Endometrium (tissue), 2 donors: ENCODE measurements at regions not wholly inside any gene's neighbourhood (a gene's known extent, or its start where the extent isn't known, plus 50 kb on each side); places are given as distances from the start of the nearest gene placed in this dataset.

Experiments
- FAIRE-seq: peaks from 2 replicates; lab custom pipeline; 2012; peaks lifted over from hg19 to GRCh38; lab: Jason Lieb, UNC
- donor health status: control.
- donor health status: control.

GRCh38 chr16:73527187-73527586 is 479.3 kb upstream of the ZFHX3 start:
- FAIRE-seq: no peak

- FAIRE-seq: no peak
Measured at GRCh38 chr16:73526011-73526804, 478.3 kb upstream of the ZFHX3 start.

GRCh38 chr16:73523209-73523608 is 475.3 kb upstream of the ZFHX3 start:
- FAIRE-seq: no peak

DNA sequence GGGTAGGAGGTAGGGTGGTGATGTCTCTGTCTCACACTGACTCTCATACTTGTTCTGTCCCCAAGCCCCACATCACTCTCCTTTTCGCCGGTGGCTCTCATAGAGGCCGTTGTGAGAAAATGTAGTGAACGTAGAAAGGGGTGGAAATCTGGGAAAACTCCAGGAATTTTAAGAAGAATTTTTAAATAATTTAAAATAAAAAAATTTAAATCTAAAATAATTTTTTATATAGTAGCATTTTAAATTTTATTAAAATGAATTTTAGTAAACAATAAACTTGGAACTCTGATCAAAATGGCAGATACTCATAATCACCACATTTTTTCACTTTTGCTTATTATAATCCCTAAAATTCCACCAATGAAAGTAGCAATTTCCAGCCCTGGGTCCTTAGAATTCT is 473.6 kb upstream of the ZFHX3 start:
- FAIRE-seq: no peak

GRCh38 chr16:73515616-73516015 is 467.7 kb upstream of the ZFHX3 start:
- no peak for FAIRE-seq

- no peak for FAIRE-seq
Measured at GRCh38 chr16:73510852-73511251, 462.9 kb upstream of the ZFHX3 start.

DNA sequence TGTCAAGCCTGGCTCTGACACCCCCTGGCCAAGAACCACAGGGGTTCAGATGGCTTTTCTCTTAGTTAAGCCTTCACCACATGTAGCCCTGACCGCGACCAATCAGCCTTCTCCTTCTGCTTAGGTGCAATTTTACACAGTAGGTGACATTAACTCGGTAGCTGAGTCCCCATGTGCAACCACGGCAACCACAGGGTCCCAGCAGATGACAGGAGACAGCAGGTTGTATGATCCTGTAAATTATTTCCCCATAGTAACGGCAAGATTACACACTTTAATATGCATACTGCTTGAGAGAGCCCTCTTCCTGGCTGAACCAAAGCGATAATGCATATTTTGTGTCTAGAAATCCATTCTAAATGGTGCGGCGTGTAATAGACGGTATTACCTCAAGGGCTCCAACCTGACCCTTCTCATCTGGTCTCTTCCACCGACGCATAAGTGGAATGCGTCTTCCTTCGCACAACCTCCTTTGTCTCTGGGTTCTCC is 458.7 kb upstream of the ZFHX3 start:
- FAIRE-seq: no peak

GRCh38 chr16:73505577-73505976 is 457.6 kb upstream of the ZFHX3 start:
- no peak for FAIRE-seq

GRCh38 chr16:73504591-73505575 is 457.0 kb upstream of the ZFHX3 start:
- no peak for FAIRE-seq

DNA sequence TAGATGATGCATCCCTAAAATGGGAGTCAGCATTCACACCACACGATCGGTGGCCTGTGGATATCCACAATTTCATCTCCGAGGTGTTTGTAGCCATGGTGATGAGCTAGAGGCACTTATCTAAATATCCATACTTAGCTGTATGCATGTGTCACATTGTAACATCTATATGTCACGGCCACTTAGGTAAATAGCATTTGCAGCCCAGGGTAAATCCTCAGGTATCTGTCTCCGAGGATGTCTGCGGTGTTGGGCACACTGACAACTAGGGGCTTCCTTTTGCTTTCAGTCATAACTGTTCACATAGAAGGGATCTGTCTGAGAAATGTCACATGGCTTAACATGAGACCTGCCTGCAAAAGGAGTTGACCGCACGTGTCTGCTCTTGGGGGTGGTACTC is 455.2 kb upstream of the ZFHX3 start:
- no peak for FAIRE-seq

DNA sequence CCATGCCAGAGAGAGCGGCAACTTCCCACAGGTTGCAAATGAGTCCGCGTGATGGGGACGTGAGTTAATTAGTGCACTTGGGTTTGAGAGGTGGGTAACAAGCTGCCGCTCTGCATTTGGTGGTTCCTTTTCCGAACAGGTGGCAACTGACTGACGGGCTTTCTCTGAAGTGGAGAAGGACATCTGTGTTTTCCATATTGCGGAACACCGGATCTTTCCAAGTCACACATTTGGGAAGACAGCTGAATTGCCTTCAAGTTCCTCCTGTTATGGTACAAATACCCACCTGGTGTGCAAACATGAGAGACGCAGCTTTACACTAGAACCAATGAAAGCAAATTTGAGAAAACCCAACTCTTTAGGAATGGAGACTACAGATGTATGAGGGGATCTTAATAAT is 451.3 kb upstream of the ZFHX3 start:
- FAIRE-seq: no peak

DNA sequence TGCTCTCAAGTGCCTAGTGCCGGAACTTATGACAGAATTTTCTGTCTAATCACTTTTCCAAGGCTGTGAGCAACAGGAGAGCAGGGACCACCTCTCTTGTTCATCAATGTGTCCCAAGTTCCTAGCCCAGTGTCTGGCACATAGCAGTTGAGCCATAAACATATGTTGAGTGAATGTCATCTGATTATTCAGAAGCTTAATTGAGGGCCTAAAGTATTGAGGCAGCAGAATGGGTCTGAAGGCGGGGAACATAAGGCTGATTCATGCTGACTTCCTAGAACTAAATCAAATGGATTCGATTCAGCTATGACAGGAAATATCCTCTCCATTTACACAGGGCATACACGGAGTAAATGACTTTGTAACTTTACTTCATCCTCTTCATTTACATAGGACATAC is 438.0 kb upstream of the ZFHX3 start:
- no peak for FAIRE-seq

DNA sequence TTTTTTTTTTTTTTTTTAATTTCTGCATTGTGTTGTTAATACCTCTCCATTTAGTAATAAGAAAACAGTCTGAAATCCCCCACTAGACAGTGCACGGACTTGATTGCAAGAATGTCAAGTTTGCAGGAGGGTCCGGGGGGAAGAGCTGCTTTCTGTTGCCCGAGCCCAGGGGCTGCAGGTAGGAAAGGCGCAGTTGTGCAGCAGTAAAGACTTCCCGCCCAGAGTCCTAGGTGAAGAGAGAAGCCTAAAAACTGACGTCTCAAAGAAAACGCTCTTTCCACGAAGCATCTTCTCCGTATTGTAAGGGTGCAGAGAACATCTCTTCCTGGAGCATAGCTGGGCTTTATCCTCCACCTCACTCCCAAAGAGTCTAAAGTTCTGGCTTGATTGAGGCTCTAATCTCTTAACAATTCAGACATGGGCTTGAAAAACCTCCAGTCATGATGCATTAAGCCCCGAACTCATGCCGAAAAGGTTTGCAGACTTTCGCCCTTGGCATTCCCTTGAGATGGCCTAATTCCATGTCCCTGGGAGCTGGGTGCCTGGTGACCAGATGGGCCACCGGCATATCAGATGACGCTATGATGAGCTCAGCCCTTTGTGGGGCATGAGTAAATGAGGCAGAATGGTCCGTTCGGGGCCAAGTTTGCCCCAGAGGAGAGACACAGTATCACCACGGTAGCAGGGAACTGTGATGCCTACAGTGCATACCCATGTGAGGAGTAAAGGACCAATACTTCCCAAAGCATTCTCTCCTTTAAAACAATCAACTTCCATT is 436.2 kb upstream of the ZFHX3 start:
- FAIRE-seq: no peak

DNA sequence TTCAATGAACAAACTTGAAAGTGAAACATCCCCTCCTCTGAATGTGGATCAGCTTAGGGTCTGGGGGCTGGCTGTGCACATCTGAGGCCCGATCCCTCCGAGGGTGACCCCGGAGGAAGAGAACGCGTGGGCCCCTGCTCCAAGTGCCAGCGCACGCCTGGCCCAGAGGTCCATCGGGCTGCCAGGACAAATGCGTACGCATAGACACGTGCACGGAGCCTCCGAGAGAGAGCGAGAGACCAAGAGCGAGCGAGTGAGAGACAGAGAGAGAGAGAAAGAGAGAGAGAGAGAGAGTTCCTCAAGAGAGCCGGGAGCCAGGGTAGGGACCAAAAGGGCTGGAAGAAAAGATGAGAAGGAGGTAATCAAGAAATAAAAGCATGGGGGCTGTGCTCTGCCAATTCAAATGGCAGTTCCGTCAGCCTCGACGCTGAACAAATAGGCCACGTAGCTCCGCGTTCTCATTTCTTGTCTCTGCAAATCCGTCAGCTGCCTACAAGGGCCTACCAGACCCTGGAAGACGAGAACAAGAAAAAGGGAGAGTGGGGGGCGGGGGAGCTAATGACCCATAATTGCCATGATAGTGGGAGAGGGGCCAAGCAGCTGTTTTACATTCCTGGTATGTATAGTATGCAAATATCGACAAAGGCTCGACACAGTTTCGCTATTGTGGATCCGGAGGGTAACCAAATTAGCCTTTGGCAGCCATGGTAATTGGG is 435.3 kb upstream of the ZFHX3 start:
- FAIRE-seq: no peak

DNA sequence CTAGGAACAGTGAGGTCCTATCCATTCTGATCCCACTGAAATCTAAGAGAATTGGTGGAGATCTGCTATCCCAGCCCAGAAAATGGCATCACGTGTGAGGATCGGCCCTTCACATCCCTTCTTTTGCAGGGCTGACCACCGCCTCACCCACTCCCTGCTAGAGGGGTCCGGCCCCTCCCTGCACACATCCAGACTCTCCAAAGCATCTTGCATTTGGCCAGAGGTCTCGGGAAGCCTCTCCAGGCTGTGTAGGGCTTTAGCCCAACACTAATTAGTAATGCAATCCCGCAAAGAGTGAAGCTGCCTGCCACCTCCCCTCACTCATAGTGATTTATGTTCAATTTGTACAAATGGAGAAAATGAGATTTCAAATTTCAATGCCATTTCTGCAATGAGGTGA is 434.4 kb upstream of the ZFHX3 start:
- no peak for FAIRE-seq

GRCh38 chr16:73480381-73480780 is 432.5 kb upstream of the ZFHX3 start:
- FAIRE-seq: no peak

DNA sequence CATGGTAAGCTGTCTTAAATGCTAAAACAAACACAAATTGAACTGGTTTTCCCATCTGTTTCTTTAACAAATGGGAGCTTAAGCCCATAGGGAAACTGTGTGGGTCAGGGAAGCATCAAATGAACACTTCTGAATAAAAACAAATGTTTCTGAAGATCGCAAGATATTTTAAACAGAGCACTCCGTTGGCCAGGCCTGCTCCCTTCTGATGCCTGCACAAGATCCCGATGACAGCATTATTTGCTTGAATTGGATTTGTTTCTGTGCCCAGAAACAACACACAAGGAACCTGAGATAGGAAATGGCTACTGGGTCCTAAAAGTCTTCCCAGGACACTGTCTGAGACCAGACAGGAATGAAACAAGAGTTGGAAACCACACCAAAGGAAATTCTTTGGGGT is 425.8 kb upstream of the ZFHX3 start:
- FAIRE-seq: peak; percentile 77

DNA sequence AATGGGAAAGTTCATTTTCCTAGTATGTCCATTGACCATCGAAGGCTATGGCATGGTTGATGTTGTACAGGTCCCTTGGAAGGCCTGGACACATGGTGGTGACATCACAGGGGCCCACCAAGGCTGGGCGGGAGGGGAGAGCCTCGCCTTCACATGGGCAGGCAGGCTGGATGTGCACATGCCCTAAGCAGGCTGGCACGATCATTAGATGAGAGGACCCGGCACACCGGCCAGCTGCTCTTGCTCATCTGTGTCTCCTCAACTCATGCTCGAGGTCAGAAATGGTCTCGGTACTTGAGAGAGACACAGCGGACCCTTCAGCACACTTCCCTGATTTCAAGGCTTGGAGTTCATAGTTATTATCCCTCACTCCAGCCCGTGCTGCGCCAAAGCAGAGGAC is 416.9 kb upstream of the ZFHX3 start:
- no peak for FAIRE-seq

DNA sequence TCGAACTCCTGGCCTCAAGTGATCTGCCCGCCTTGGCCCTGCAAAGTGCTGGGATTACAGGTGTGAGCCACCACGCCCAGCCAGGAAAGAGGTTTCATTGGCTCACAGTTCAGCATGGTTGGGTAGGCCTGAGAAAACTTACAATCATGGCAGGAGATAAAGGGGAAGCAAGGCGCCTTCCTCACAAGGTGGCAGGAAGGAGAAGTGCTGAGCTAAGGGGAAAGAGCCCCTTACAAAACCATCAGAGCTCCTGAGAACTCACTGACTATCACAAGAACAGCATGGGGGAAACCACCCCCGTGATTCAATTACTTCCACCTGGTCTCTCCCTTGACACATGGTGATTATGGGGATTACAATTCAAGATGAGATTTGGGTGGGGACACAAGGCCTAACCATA is 411.7 kb upstream of the ZFHX3 start:
- FAIRE-seq: no peak

GRCh38 chr16:73457851-73458250 is 409.9 kb upstream of the ZFHX3 start:
- FAIRE-seq: no peak

GRCh38 chr16:73448970-73449369 is 401.0 kb upstream of the ZFHX3 start:
- FAIRE-seq: no peak

DNA sequence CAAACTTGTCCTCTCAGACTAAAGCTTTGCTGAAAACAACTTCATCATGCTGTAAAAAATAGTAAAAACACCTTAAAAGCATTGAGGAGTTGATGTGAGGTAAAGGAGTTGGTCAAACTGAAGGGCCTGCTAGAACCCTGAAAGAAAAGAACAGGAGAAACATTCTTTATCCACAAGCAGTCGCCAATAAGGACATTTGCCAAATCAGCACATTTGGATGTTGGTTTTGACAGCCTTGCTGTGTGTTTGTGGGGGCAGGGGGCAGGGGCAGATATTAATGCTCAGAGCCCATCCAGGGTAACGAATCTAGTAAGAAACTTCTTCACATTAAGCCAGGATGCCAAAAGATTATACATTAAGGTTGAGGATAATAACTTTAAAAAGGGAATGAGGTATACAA is 399.9 kb upstream of the ZFHX3 start:
- no peak for FAIRE-seq
